ENCODE measurements at regions not wholly inside any gene's neighbourhood (a gene's known extent, or its start where the extent isn't known, plus 50 kb on each side); places are given as distances from the start of the nearest gene placed in this dataset.
A peak's percentile ranks its signal among the peaks of the same experiment; 100 is the strongest.

DNA sequence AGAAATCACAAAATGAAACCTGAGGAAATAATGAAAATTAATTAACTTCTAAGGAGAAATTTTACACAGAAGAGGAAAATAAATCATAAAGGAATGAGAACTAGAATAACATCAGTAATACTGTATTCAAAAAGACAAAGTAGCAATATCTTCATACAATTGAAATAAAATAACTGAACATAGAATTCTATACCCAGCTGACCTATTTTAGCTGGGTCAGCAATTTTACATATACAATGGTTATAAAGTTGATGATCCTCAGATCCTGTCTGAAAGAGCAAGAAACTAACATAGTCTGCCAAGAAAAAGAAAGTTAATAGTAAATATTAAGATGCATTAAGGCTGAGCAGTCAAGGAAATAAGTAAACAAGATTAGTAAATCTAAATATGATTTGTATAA is 93.0 kb upstream of the P3H2 start:
- no peak for ATAC-seq (ENCODE audit: low read depth)
- in situ Hi-C loops (cut with MboI; ENCODE audit: low sequenced_read_pairs), result no loop called here
- no peak overlapping the region for H2BK120ac ChIP-seq (ENCODE audit: low read depth, low read length)

More for the DNA sequence above, 93.0 kb upstream of the P3H2 start:
- dilution Hi-C loops (cut with HindIII; ENCODE audit: low sequenced_read_pairs, unreplicated experiment) (no loop called here), intact Hi-C loops (cut with micrococcal nuclease) (loop anchor here (5.0 kb wide), 2 partner anchors 174 to 484 kb away; partner anchors contain the start of gene CLDN16)
- no peak overlapping the region for H2BK15ac ChIP-seq (ENCODE audit: low read depth, low read length)
- no peak overlapping the region for H3K4me3 ChIP-seq (ENCODE audit: insufficient read depth, low read depth, low read length)
- no peak overlapping the region for H3K27ac ChIP-seq (ENCODE audit: insufficient read depth, low read length)
- no peaks in the 10 kb centered on the region for H3K36me3 ChIP-seq (ENCODE audit: control insufficient read depth, insufficient read depth, low read length)
- H3K9ac ChIP-seq (ENCODE audit: low read depth, low read length), result no peak overlapping the region
- H4K5ac ChIP-seq (ENCODE audit: low read depth, low read length), result no peak overlapping the region
- no peak overlapping the region for H4K8ac ChIP-seq (ENCODE audit: low read depth in 2 of 2, low read length in 2 of 2)
- CTCF ChIA-PET, result no interaction called here
- no peak overlapping the region for H3K14ac ChIP-seq (replicated peaks; ENCODE audit: low read depth, low read length)
- H3K9me3 ChIP-seq (ENCODE audit: control insufficient read depth, insufficient read depth, low read length), result no peaks in the 10 kb centered on the region
- H3K56ac ChIP-seq (ENCODE audit: extremely low read depth, insufficient read depth, low read length), result no peak overlapping the region
- TF ChIP-seq MAFK (IDR thresholded peaks at IDR 0.05; ENCODE audit: low read depth, low read length) (peak; percentile 99), MAZ (IDR thresholded peaks at IDR 0.05; ENCODE audit: borderline replicate concordance, low read depth, low read length) (no peak)
- no peak overlapping the region for H2BK20ac ChIP-seq (ENCODE audit: low read depth, low read length)
- no peaks in the 10 kb centered on the region for H3K79me1 ChIP-seq (ENCODE audit: low read depth in 1 of 2, low read length in 2 of 2)
- no TSS peak for BruUV-seq (replicated peaks)
- no peaks in the 10 kb centered on the region for H3K9me1 ChIP-seq (ENCODE audit: insufficient read depth, low read length)
- H2BK5ac ChIP-seq (ENCODE audit: low read depth, low read length, poor library complexity, severe bottlenecking), result no peak overlapping the region
- H3K18ac ChIP-seq (ENCODE audit: low read depth, low read length), result no peak overlapping the region
- no peaks in the 10 kb centered on the region for H4K20me1 ChIP-seq (ENCODE audit: insufficient read depth, low read length)
- H3K4me2 ChIP-seq (ENCODE audit: low read depth, low read length), result no peak overlapping the region
- no peak overlapping the region for H2AK9ac ChIP-seq (replicated peaks; ENCODE audit: low read depth, low read length, poor library complexity)
- POLR2A ChIA-PET (ENCODE audit: unreplicated experiment), result no interaction called here
- H3K4me1 ChIP-seq (ENCODE audit: control insufficient read depth, insufficient read depth, low read length), result no peaks in the 10 kb centered on the region
- no peak overlapping the region for H3K23ac ChIP-seq (ENCODE audit: low read depth, low read length)
- no peaks in the 10 kb centered on the region for H3K27me3 ChIP-seq (ENCODE audit: control insufficient read depth, insufficient read depth, low read length)
- H2AFZ ChIP-seq (replicated peaks; ENCODE audit: low read length, poor library complexity), result no peak overlapping the region
- H3K4ac ChIP-seq (ENCODE audit: low read depth, low read length), result no peak overlapping the region
- no peak for DNase-seq
- no peak overlapping the region for H2AK5ac ChIP-seq (ENCODE audit: low read depth, low read length)
- H4K91ac ChIP-seq (ENCODE audit: insufficient read depth, low read depth, low read length), result no peak overlapping the region
